Epithelial cell of proximal tubule (primary cell): ENCODE measurements at regions not wholly inside any gene's neighbourhood (a gene's known extent, or its start where the extent isn't known, plus 50 kb on each side); places are given as distances from the start of the nearest gene placed in this dataset.

ENCODE experiments used
- DNase-seq: peaks from one replicate; pipeline ENCODE4 v3.0.0-alpha.2; 2011; ENCODE audit warnings: low read depth
- H3K4me3 ChIP-seq: 2 replicates; pipeline ENCODE4 v1.5.1; 2011; ENCODE audit warnings: low read depth, mild to moderate bottlenecking, low read length
- TF ChIP-seq, protein P1 (sequence below): conservative IDR thresholded peaks from 2 replicates; pipeline ENCODE4 v1.5.1; 2012; ENCODE audit warnings: low read depth, mild to moderate bottlenecking, low read length

GRCh38 chr1:213669512-213669911, 318.3 kb upstream of the PROX1 start:
- no peak for DNase-seq
- no peak overlapping the region for H3K4me3 ChIP-seq
- TF ChIP-seq, protein P1, sequence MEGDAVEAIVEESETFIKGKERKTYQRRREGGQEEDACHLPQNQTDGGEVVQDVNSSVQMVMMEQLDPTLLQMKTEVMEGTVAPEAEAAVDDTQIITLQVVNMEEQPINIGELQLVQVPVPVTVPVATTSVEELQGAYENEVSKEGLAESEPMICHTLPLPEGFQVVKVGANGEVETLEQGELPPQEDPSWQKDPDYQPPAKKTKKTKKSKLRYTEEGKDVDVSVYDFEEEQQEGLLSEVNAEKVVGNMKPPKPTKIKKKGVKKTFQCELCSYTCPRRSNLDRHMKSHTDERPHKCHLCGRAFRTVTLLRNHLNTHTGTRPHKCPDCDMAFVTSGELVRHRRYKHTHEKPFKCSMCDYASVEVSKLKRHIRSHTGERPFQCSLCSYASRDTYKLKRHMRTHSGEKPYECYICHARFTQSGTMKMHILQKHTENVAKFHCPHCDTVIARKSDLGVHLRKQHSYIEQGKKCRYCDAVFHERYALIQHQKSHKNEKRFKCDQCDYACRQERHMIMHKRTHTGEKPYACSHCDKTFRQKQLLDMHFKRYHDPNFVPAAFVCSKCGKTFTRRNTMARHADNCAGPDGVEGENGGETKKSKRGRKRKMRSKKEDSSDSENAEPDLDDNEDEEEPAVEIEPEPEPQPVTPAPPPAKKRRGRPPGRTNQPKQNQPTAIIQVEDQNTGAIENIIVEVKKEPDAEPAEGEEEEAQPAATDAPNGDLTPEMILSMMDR, result no peak

DNA sequence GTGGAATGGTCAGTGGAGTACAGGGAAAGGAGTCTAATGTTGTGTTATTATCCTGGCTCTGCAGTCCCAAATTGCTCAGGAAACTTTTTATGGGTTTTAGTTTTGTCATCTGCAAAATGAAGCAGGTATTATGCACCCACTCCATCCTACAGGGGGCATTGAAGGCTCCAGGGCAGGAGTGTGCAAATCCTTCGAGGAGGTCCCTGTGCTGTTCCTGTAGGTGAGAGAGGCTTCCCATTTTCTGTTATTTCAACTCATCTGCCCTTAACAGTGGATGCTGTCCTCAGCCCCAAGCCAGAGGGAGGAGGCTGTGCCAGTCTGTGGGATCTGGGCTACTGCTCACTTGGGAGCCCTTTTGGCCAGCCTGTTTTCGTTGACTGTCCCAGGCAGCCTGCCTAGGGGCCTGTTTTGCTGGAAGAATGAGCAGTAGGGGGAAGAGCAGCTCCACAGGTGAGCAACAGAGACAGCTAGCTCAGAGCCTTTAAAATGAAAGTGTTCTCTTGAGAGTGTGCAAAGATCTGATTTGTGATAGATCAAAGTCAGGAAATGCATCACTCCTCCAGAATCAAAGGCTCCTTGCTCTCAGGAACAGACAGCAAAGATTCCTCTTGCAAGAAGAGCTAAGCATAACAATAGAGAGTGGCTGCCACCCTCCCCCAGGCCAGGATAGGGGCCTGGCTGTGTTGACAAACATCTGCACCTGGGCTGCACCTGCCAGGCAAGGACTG, 317.6 kb upstream of the PROX1 start:
- TF ChIP-seq, protein P1, result no peak
- no peak for DNase-seq
- H3K4me3 ChIP-seq, result no peak overlapping the region

DNA sequence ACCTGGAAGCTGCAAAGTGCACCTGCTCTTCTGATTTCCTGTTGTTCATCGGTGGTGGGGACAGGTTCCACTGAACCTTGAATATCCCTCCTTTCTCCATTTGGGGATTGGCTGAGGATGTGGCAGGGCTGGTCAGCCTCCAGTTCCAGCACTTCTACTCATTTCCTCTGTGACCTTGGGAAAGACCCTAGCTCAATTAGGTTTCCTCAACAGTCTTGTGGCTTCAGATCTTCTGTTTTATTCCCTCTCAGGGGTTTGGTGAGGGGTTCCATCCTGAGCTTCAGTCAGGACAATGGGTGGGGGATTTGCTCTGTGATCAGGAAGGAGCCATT, 317.1 kb upstream of the PROX1 start:
- H3K4me3 ChIP-seq, result no peak overlapping the region
- TF ChIP-seq, protein P1, result no peak
- DNase-seq, result no peak

DNA sequence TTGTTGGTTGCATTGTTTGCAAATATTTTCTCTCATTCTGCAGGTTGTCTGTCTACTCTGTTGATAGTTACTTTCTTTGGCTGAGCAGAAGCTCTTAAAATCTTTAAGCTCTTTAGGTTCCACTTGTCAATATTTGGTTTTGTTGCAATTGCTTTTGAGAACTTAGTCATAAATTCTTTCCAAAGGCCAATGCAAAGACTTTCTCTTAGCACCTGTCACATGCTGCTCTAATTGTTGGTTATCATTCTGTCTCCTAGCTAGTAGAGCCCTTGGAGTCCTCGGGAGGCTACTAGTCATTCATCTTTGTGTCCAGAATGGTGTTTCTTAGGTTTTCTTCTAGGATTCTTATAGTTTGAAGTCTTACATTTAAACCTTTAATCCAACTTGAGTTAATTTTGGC, 312.7 kb upstream of the PROX1 start:
- DNase-seq, result no peak
- no peak overlapping the region for H3K4me3 ChIP-seq
- TF ChIP-seq, protein P1, result no peak

GRCh38 chr1:213676736-213677135, 311.0 kb upstream of the PROX1 start:
- TF ChIP-seq, protein P1, result no peak
- no peak for DNase-seq

GRCh38 chr1:213678348-213678747, 309.4 kb upstream of the PROX1 start:
- no peak overlapping the region for H3K4me3 ChIP-seq
- TF ChIP-seq, protein P1, result no peak
- DNase-seq, result no peak

More at GRCh38 chr1:213676736-213677135, 311.0 kb upstream of the PROX1 start:
- no peak overlapping the region for H3K4me3 ChIP-seq

- no peak for DNase-seq
- no peak overlapping the region for H3K4me3 ChIP-seq
- TF ChIP-seq, protein P1, result no peak
Observed at GRCh38 chr1:213678753-213679152, 309.0 kb upstream of the PROX1 start.
